H9 (cell line): ENCODE measurements at regions not wholly inside any gene's neighbourhood (a gene's known extent, or its start where the extent isn't known, plus 50 kb on each side); places are given as distances from the start of the nearest gene placed in this dataset.

Experiments used
- DNase-seq: peaks from one replicate; pipeline ENCODE4 v3.0.0-alpha.2; 2017
- H2AFZ ChIP-seq: one replicate; pipeline ENCODE4 v1.6.1; 2013; ENCODE audit warnings: mild to moderate bottlenecking, low read length, control low read depth, moderate library complexity
- H2AK5ac ChIP-seq: 2 replicates; pipeline ENCODE4 v1.6.1; 2013; ENCODE audit warnings: low read length, control low read depth, mixed read lengths; ENCODE audit not compliant: insufficient read length
- H2BK120ac ChIP-seq: one replicate; pipeline ENCODE4 v1.6.1; 2013; ENCODE audit warnings: low read depth, mild to moderate bottlenecking, low read length, control low read depth, inconsistent platforms; ENCODE audit not compliant: poor library complexity, severe bottlenecking
- H2BK12ac ChIP-seq: 2 replicates; pipeline ENCODE4 v1.6.1; 2013; ENCODE audit warnings: low read length, control low read depth, mixed read lengths, low read depth; ENCODE audit not compliant: insufficient read length
- H2BK15ac ChIP-seq: 2 replicates; pipeline ENCODE4 v1.6.1; 2013; ENCODE audit warnings: low read depth, low read length, control low read depth
- H2BK20ac ChIP-seq: one replicate; pipeline ENCODE4 v1.6.1; 2013; ENCODE audit warnings: low read depth, mild to moderate bottlenecking, low read length, control low read depth, inconsistent platforms; ENCODE audit not compliant: poor library complexity, severe bottlenecking
- H2BK5ac ChIP-seq: 2 replicates; pipeline ENCODE4 v1.6.1; 2013; ENCODE audit warnings: low read length, control low read depth, mixed read lengths; ENCODE audit not compliant: insufficient read length
- H3K14ac ChIP-seq: 2 replicates; pipeline ENCODE4 v1.6.1; 2013; ENCODE audit warnings: low read length, control low read depth; ENCODE audit not compliant: insufficient read depth
- H3K18ac ChIP-seq: 2 replicates; pipeline ENCODE4 v1.6.1; 2013; ENCODE audit warnings: low read depth, mild to moderate bottlenecking, mixed read lengths, low read length, control low read depth; ENCODE audit not compliant: insufficient read length
- H3K23ac ChIP-seq: 2 replicates; pipeline ENCODE4 v1.6.1; 2013; ENCODE audit warnings: low read length, control low read depth, mixed read lengths, low read depth; ENCODE audit not compliant: insufficient read length
- H3K23me2 ChIP-seq: 2 replicates; pipeline ENCODE4 v1.6.1; 2013; ENCODE audit warnings: low read depth, mild to moderate bottlenecking, mixed read lengths, low read length, control low read depth; ENCODE audit not compliant: insufficient read length, poor library complexity, severe bottlenecking
- H3K27ac ChIP-seq: 2 replicates; pipeline ENCODE4 v1.5.1; 2013; ENCODE audit warnings: low read length, control low read depth, mixed read lengths, low read depth; ENCODE audit not compliant: insufficient read length
- H3K27me3 ChIP-seq: 2 replicates; pipeline ENCODE4 v1.6.1; 2013; ENCODE audit warnings: low read length, control low read depth, inconsistent platforms; ENCODE audit not compliant: insufficient read depth
- H3K4ac ChIP-seq: 2 replicates; pipeline ENCODE4 v1.6.1; 2013; ENCODE audit warnings: low read depth, mild to moderate bottlenecking, control low read depth, inconsistent platforms, low read length, moderate library complexity
- H3K4me1 ChIP-seq: 2 replicates; pipeline ENCODE4 v1.6.1; 2013; ENCODE audit warnings: low read length, control low read depth, inconsistent platforms; ENCODE audit not compliant: insufficient read depth
- H3K4me2 ChIP-seq: 2 replicates; pipeline ENCODE4 v1.6.1; 2013; ENCODE audit warnings: low read length, control low read depth, mixed read lengths; ENCODE audit not compliant: insufficient read length, insufficient read depth
- H3K56ac ChIP-seq: 2 replicates; pipeline ENCODE4 v1.6.1; 2013; ENCODE audit warnings: low read depth, mild to moderate bottlenecking, mixed read lengths, low read length, control low read depth; ENCODE audit not compliant: insufficient read length
- H3K79me1 ChIP-seq: 2 replicates; pipeline ENCODE4 v1.6.1; 2013; ENCODE audit warnings: low read depth, mild to moderate bottlenecking, moderate library complexity, low read length, control low read depth, inconsistent platforms; ENCODE audit not compliant: insufficient read depth, poor library complexity, severe bottlenecking
- H3K79me2 ChIP-seq: 2 replicates; pipeline ENCODE4 v1.6.1; 2013; ENCODE audit warnings: low read length, control low read depth, inconsistent platforms; ENCODE audit not compliant: insufficient read depth
- H3K9ac ChIP-seq: 2 replicates; pipeline ENCODE4 v1.6.1; 2013; ENCODE audit warnings: low read length, control low read depth, mixed read lengths; ENCODE audit not compliant: insufficient read length; ENCODE audit errors: extremely low read depth
- H3K9me3 ChIP-seq: one replicate; pipeline ENCODE4 v1.6.1; 2013; ENCODE audit warnings: low read depth, low read length, inconsistent platforms; ENCODE audit not compliant: control insufficient read depth
- H3T11ph ChIP-seq: one replicate; pipeline ENCODE4 v1.6.1; 2013; ENCODE audit warnings: mild to moderate bottlenecking, low read length, control low read depth, inconsistent platforms
- H4K20me1 ChIP-seq: one replicate; pipeline ENCODE4 v1.6.1; 2013; ENCODE audit not compliant: control insufficient read depth, insufficient read length, insufficient read depth
- H4K5ac ChIP-seq: 2 replicates; pipeline ENCODE4 v1.6.1; 2013; ENCODE audit warnings: low read depth, mild to moderate bottlenecking, mixed read lengths, low read length, control low read depth; ENCODE audit not compliant: insufficient read length
- H4K8ac ChIP-seq: replicated peaks from 2 replicates; pipeline ENCODE4 v1.6.1; 2013; ENCODE audit warnings: low read length, control low read depth, mixed read lengths, low read depth; ENCODE audit not compliant: insufficient read length
- H4K91ac ChIP-seq: 2 replicates; pipeline ENCODE4 v1.6.1; 2013; ENCODE audit warnings: low read depth, mild to moderate bottlenecking, moderate library complexity, mixed read lengths, low read length, control low read depth; ENCODE audit not compliant: insufficient read length
- H3K27ac Mint-ChIP-seq, 3 experiments: 2 replicates in 2 of 3; 3 replicates in 1 of 3; pipeline ENCODE4 v1.8.0; 2020 to 2021; ENCODE audit warnings: mixed read lengths in 3 of 3, mild to moderate bottlenecking in 1 of 3, moderate library complexity in 1 of 3
- H3K27me3 Mint-ChIP-seq: 2 replicates; pipeline ENCODE4 v1.8.0; 2021; ENCODE audit warnings: low read depth, mild to moderate bottlenecking, moderate library complexity, mixed read lengths
- H3K36me3 Mint-ChIP-seq, 3 experiments: 2 replicates in 2 of 3; 3 replicates in 1 of 3; pipeline ENCODE4 v1.8.0; 2020 to 2021; ENCODE audit warnings: low read depth in 3 of 3, mixed read lengths in 3 of 3; ENCODE audit not compliant: insufficient read depth in 1 of 3
- H3K4me1 Mint-ChIP-seq, 2 experiments: 2 replicates each; pipeline ENCODE4 v1.8.0; 2020; ENCODE audit warnings: mixed read lengths in 2 of 2
- H3K4me3 Mint-ChIP-seq, 2 experiments: 2 replicates in 1 of 2; 3 replicates in 1 of 2; pipeline ENCODE4 v1.8.0; 2020 to 2021; ENCODE audit warnings: mild to moderate bottlenecking in 2 of 2, mixed read lengths in 2 of 2, moderate library complexity in 1 of 2
- H3K9me3 Mint-ChIP-seq, 2 experiments: 2 replicates in 1 of 2; 3 replicates in 1 of 2; pipeline ENCODE4 v1.8.0; 2020; ENCODE audit warnings: mild to moderate bottlenecking in 2 of 2, mixed read lengths in 2 of 2, moderate library complexity in 1 of 2
- CTCF ChIP-seq: fragments of 200-600 bp; sonication (generic); conservative IDR thresholded peaks from 3 replicates; pipeline ENCODE4 v1.8.0; 2021; ENCODE audit warnings: antibody characterized with exemption, mild to moderate bottlenecking
- WGBS: extraction: QIAGEN DNeasy Blood & Tissue Kit; methylation state at CpG from one replicate; pipeline ENCODE4 v1.1.7; 2013; ENCODE audit warnings: missing lambda C conversion rate, low lambda C conversion rate, mixed read lengths; ENCODE audit not compliant: insufficient read length; ENCODE audit errors: extremely low coverage; 5-methylcytosine and 5-hydroxymethylcytosine counted together

GRCh38 chr10:59004392-59004791, 172.1 kb upstream of the PHYHIPL start:
- H3K9me3 ChIP-seq = no peaks in the 10 kb centered on the region
- Mint-ChIP-seq H3K27me3 (peaks cover 2% of the 10 kb centered on the region; the same call in 1 of the 2 replicates), H3K27ac (no peak overlapping the region), H3K9me3 (no peaks in the 10 kb centered on the region), H3K4me1 (peaks cover 3% of the 10 kb centered on the region in 2 experiments; a peak in 3 of 4 replicates), H3K36me3 (no peaks in the 10 kb centered on the region), H3K4me3 (no peak overlapping the region)
- H4K8ac ChIP-seq = no peak overlapping the region
- no peak for TF ChIP-seq CTCF
- H3K79me1 ChIP-seq = no peaks in the 10 kb centered on the region
- H2BK12ac ChIP-seq = no peak overlapping the region
- no CpG with 5 or more reads among the region's 1 CpG for WGBS
- no peak overlapping the region for H2BK120ac ChIP-seq
- no peaks in the 10 kb centered on the region for H4K20me1 ChIP-seq
- H3K56ac ChIP-seq = no peak overlapping the region
- H2AFZ ChIP-seq = no peak overlapping the region
- DNase-seq = no peak
- H2BK15ac ChIP-seq = no peak overlapping the region
- H3T11ph ChIP-seq = no peak overlapping the region
- no peak overlapping the region for H3K23ac ChIP-seq
- H3K27me3 ChIP-seq = no peaks in the 10 kb centered on the region
- no peak overlapping the region for H3K9ac ChIP-seq
- H3K18ac ChIP-seq = no peak overlapping the region
- H3K27ac ChIP-seq = no peak overlapping the region
- no peak overlapping the region for H3K4ac ChIP-seq
- H3K79me2 ChIP-seq = no peaks in the 10 kb centered on the region
- no peak overlapping the region for H2AK5ac ChIP-seq
- H3K4me1 ChIP-seq = no peaks in the 10 kb centered on the region
- H3K14ac ChIP-seq = no peak overlapping the region
- no peaks in the 10 kb centered on the region for H3K23me2 ChIP-seq
- no peak overlapping the region for H4K91ac ChIP-seq
- no peak overlapping the region for H2BK5ac ChIP-seq
- no peak overlapping the region for H2BK20ac ChIP-seq
- no peak overlapping the region for H4K5ac ChIP-seq
- H3K4me2 ChIP-seq = no peak overlapping the region
